CD14-positive monocyte (primary cell): ENCODE measurements at regions not wholly inside any gene's neighbourhood (a gene's known extent, or its start where the extent isn't known, plus 50 kb on each side); places are given as distances from the start of the nearest gene placed in this dataset.

Experiments
- DNase-seq, 3 donors: peaks; one replicate each; pipeline ENCODE4 v3.0.0-alpha.2; 2011 to 2022
- H2AFZ ChIP-seq: 2 replicates; pipeline ENCODE4 v1.6.0; 2012; ENCODE audit warnings: mild to moderate bottlenecking, low read depth, low read length, inconsistent platforms; ENCODE audit not compliant: insufficient read depth, poor library complexity, severe bottlenecking
- H3K27ac ChIP-seq, 2 donors: 1 replicate in 1 of 2; 2 replicates in 1 of 2; pipeline ENCODE4 v1.5.1; 2012 to 2013; ENCODE audit warnings: low read length in 2 of 2, control low read depth in 1 of 2, inconsistent platforms in 1 of 2, low read depth in 1 of 2, mild to moderate bottlenecking in 1 of 2
- H3K27me3 ChIP-seq, 2 donors: one replicate each; pipeline versions ENCODE4 v1.6.0 to v1.6.1; 2011 to 2013; ENCODE audit warnings: low read length in 2 of 2; ENCODE audit not compliant: control insufficient read depth in 2 of 2, insufficient read depth in 2 of 2
- H3K36me3 ChIP-seq, 2 donors: replicated peaks in 1 of 2; 1 replicate in 1 of 2; 2 replicates in 1 of 2; pipeline versions ENCODE4 v1.5.1 to v1.6.1; 2012 to 2013; ENCODE audit warnings: low read length in 2 of 2, control low read depth in 1 of 2, inconsistent platforms in 1 of 2, mild to moderate bottlenecking in 1 of 2; ENCODE audit not compliant: insufficient read depth in 2 of 2, control insufficient read depth in 1 of 2
- H3K4me1 ChIP-seq, 2 donors: 1 replicate in 1 of 2; 2 replicates in 1 of 2; pipeline versions ENCODE4 v1.5.1 to v1.6.1; 2012 to 2013; ENCODE audit warnings: low read length in 2 of 2, control low read depth in 1 of 2, inconsistent platforms in 1 of 2, mild to moderate bottlenecking in 1 of 2, moderate library complexity in 1 of 2; ENCODE audit not compliant: insufficient read depth in 2 of 2, control insufficient read depth in 1 of 2
- H3K4me2 ChIP-seq: replicated peaks from 2 replicates; pipeline ENCODE3; 2012; ENCODE audit warnings: low read length, moderate library complexity, mild to moderate bottlenecking; ENCODE audit not compliant: poor library complexity, severe bottlenecking; ENCODE audit errors: extremely low read depth
- H3K4me3 ChIP-seq, 3 experiments: fragments of 200-600 bp in 1 of 3; sonication (generic) in 1 of 3; replicated peaks in 1 of 3; 1 replicate in 2 of 3; 2 replicates in 1 of 3; pipeline ENCODE4 v1.5.1; 2011 to 2013; ENCODE audit warnings: low read length in 3 of 3, mild to moderate bottlenecking in 3 of 3, control low read depth in 2 of 3, low read depth in 2 of 3, inconsistent platforms in 1 of 3, moderate library complexity in 1 of 3
- H3K79me2 ChIP-seq: 2 replicates; pipeline ENCODE4 v1.6.0; 2012; ENCODE audit warnings: mild to moderate bottlenecking, control low read depth, inconsistent platforms, low read length, moderate library complexity; ENCODE audit not compliant: insufficient read depth
- H3K9ac ChIP-seq: 2 replicates; pipeline ENCODE4 v1.6.0; 2017; ENCODE audit warnings: low read length, mild to moderate bottlenecking; ENCODE audit not compliant: insufficient read depth, poor library complexity, severe bottlenecking
- H3K9me3 ChIP-seq, 2 donors: replicated peaks in 1 of 2; 1 replicate in 1 of 2; 2 replicates in 1 of 2; pipeline versions ENCODE4 v1.5.1 to v1.6.1; 2012 to 2013; ENCODE audit warnings: low read length in 2 of 2, control low read depth in 1 of 2; ENCODE audit not compliant: control insufficient read depth in 1 of 2, insufficient read depth in 1 of 2
- H4K20me1 ChIP-seq: 2 replicates; pipeline ENCODE4 v1.6.0; 2012; ENCODE audit warnings: mild to moderate bottlenecking, low read length, control low read depth, moderate library complexity; ENCODE audit not compliant: insufficient read depth
- H3K27ac Mint-ChIP-seq, 7 donors: one replicate each; pipeline ENCODE4 v1.8.0; 2020; ENCODE audit warnings: mild to moderate bottlenecking in 7 of 7, mixed read lengths in 7 of 7, moderate library complexity in 6 of 7, inconsistent platforms in 2 of 7
- H3K27me3 Mint-ChIP-seq, 3 donors: one replicate each; pipeline ENCODE4 v1.8.0; 2021 to 2022; ENCODE audit warnings: low read depth in 3 of 3, mild to moderate bottlenecking in 3 of 3, mixed read lengths in 3 of 3, moderate library complexity in 3 of 3, inconsistent platforms in 1 of 3
- H3K36me3 Mint-ChIP-seq, 2 donors: one replicate each; pipeline ENCODE4 v1.8.0; 2020; ENCODE audit warnings: mixed read lengths in 2 of 2, inconsistent platforms in 1 of 2, mild to moderate bottlenecking in 1 of 2
- H3K4me1 Mint-ChIP-seq: one replicate; pipeline ENCODE4 v1.8.0; 2020; ENCODE audit warnings: mild to moderate bottlenecking, mixed read lengths
- H3K4me3 Mint-ChIP-seq, 2 donors: one replicate each; pipeline ENCODE4 v1.8.0; 2020; ENCODE audit warnings: mild to moderate bottlenecking in 2 of 2, mixed read lengths in 2 of 2, moderate library complexity in 1 of 2
- H3K9me3 Mint-ChIP-seq, 7 donors: one replicate each; pipeline ENCODE4 v1.8.0; 2020 to 2022; ENCODE audit warnings: mixed read lengths in 7 of 7, mild to moderate bottlenecking in 6 of 7, moderate library complexity in 6 of 7, inconsistent platforms in 2 of 7
- WGBS: methylation state at CpG from one replicate; pipeline ENCODE4 v1.1.5; 2013; ENCODE audit warnings: missing lambda C conversion rate; ENCODE audit not compliant: insufficient coverage; 5-methylcytosine and 5-hydroxymethylcytosine counted together
- intact Hi-C, 2 donors: fragments of 100-400 bp; cut with micrococcal nuclease; formaldehyde crosslinking; loops; one replicate each; pipeline versions ENCODE4 v1.15.0 to v1.15.1; 2023
- TF ChIP-seq, protein P1 (sequence below): fragments of 200-600 bp; IDR thresholded peaks from one replicate; pipeline ENCODE4 v1.8.0; 2022; ENCODE audit warnings: antibody characterized with exemption, mild to moderate bottlenecking

- TF ChIP-seq, protein P1, sequence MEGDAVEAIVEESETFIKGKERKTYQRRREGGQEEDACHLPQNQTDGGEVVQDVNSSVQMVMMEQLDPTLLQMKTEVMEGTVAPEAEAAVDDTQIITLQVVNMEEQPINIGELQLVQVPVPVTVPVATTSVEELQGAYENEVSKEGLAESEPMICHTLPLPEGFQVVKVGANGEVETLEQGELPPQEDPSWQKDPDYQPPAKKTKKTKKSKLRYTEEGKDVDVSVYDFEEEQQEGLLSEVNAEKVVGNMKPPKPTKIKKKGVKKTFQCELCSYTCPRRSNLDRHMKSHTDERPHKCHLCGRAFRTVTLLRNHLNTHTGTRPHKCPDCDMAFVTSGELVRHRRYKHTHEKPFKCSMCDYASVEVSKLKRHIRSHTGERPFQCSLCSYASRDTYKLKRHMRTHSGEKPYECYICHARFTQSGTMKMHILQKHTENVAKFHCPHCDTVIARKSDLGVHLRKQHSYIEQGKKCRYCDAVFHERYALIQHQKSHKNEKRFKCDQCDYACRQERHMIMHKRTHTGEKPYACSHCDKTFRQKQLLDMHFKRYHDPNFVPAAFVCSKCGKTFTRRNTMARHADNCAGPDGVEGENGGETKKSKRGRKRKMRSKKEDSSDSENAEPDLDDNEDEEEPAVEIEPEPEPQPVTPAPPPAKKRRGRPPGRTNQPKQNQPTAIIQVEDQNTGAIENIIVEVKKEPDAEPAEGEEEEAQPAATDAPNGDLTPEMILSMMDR: no peak
- Histone ChIP-seq H3K27ac (no peak overlapping the region), H3K9me3 (peaks cover 6 to 16% of the 10 kb centered on the region in 2 donors), H3K79me2 (no peaks in the 10 kb centered on the region), H3K36me3 (no peaks in the 10 kb centered on the region), H3K4me1 (no peaks in the 10 kb centered on the region), H3K9ac (no peak overlapping the region), H3K4me3 (no peak overlapping the region), H3K4me2 (no peak overlapping the region), H4K20me1 (no peaks in the 10 kb centered on the region), H3K27me3 (no peaks in the 10 kb centered on the region), H2AFZ (no peak overlapping the region)
- no peak overlapping the region for H3K27ac Mint-ChIP-seq
- H3K4me3 Mint-ChIP-seq: no peak overlapping the region
- no peaks in the 10 kb centered on the region for H3K4me1 Mint-ChIP-seq
- H3K27me3 Mint-ChIP-seq: no peaks in the 10 kb centered on the region
- H3K9me3 Mint-ChIP-seq: peaks cover 0 to 13% (median 3%) of the 10 kb centered on the region in 7 donors
- WGBS: no CpG with 5 or more reads among the region's 1 CpG
- DNase-seq: no peak
- H3K36me3 Mint-ChIP-seq: no peaks in the 10 kb centered on the region
- intact Hi-C loops: no loop called here
These were observed 910.6 kb downstream of the QKI start for GRCh38 chr6:164325168-164325567.

GRCh38 chr6:164322533-164322932, 908.0 kb downstream of the QKI start:
- H3K36me3 Mint-ChIP-seq: no peaks in the 10 kb centered on the region
- no peaks in the 10 kb centered on the region for H3K27me3 Mint-ChIP-seq
- no peaks in the 10 kb centered on the region for H3K36me3 ChIP-seq
- TF ChIP-seq, protein P1: no peak
- no peak overlapping the region for H3K4me3 Mint-ChIP-seq
- H3K27me3 ChIP-seq: no peaks in the 10 kb centered on the region
- H4K20me1 ChIP-seq: no peaks in the 10 kb centered on the region
- H2AFZ ChIP-seq: no peak overlapping the region
- no peaks in the 10 kb centered on the region for H3K4me1 ChIP-seq
- no peak for DNase-seq
- H3K9me3 ChIP-seq: peaks cover 4 to 16% of the 10 kb centered on the region in 2 donors
- no peak overlapping the region for H3K4me2 ChIP-seq
- no peaks in the 10 kb centered on the region for H3K4me1 Mint-ChIP-seq
- H3K9me3 Mint-ChIP-seq: peaks cover 0 to 15% (median 6%) of the 10 kb centered on the region in 7 donors
- no peak overlapping the region for H3K4me3 ChIP-seq
- no peak overlapping the region for H3K27ac ChIP-seq
- intact Hi-C loops: no loop called here
- H3K9ac ChIP-seq: no peak overlapping the region
- H3K79me2 ChIP-seq: no peaks in the 10 kb centered on the region
- no peak overlapping the region for H3K27ac Mint-ChIP-seq
- no CpG with 5 or more reads among the region's 4 CpGs for WGBS
